ENCODE measurements at regions not wholly inside any gene's neighbourhood (a gene's known extent, or its start where the extent isn't known, plus 50 kb on each side); places are given as distances from the start of the nearest gene placed in this dataset.

DNA sequence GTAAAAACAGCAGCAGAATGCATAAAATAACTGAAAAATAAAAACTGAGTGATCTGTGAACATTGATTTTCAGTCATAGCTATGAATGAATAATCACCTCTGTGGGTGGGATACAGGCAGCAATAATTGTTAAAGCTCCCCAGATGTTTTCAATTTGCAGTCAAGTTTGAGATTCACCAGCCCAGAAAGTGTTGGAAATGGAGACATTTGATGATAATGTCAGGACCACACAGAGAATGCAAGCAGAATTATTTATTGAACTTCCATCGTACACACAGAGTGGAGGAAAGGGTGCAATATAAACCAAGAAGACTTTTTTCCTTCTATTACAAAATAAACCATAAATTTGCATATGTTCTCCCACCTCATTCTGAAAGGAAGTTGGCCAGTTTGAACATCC is 601.7 kb downstream of the ANKRD7 start:
- Histone ChIP-seq H3K9me3 (ENCODE audit: control insufficient read depth in 4 of 4, low read length in 3 of 4) (no peaks in the 10 kb centered on the region), H3K4me3 (ENCODE audit: low read depth in 1 of 3, low read length in 3 of 3) (no peak overlapping the region), H3K27me3 (ENCODE audit: control insufficient read depth in 4 of 4, insufficient read depth in 4 of 4, low read length in 3 of 4) (no peaks in the 10 kb centered on the region), H3K27ac (ENCODE audit: low read depth in 1 of 2, low read length in 2 of 2) (no peak overlapping the region), H3K4me1 (ENCODE audit: control insufficient read depth in 4 of 4, insufficient read depth in 4 of 4, low read length in 3 of 4) (no peaks in the 10 kb centered on the region), H3K36me3 (ENCODE audit: control insufficient read depth in 4 of 4, insufficient read depth in 3 of 4, low read depth in 1 of 4, low read length in 3 of 4) (no peaks in the 10 kb centered on the region), H3K9ac (ENCODE audit: low read depth in 1 of 2, low read length in 2 of 2) (no peak overlapping the region)
- no peak for TF ChIP-seq JUND (IDR thresholded peaks at IDR 0.05)
- TF ChIP-seq, protein P1, sequence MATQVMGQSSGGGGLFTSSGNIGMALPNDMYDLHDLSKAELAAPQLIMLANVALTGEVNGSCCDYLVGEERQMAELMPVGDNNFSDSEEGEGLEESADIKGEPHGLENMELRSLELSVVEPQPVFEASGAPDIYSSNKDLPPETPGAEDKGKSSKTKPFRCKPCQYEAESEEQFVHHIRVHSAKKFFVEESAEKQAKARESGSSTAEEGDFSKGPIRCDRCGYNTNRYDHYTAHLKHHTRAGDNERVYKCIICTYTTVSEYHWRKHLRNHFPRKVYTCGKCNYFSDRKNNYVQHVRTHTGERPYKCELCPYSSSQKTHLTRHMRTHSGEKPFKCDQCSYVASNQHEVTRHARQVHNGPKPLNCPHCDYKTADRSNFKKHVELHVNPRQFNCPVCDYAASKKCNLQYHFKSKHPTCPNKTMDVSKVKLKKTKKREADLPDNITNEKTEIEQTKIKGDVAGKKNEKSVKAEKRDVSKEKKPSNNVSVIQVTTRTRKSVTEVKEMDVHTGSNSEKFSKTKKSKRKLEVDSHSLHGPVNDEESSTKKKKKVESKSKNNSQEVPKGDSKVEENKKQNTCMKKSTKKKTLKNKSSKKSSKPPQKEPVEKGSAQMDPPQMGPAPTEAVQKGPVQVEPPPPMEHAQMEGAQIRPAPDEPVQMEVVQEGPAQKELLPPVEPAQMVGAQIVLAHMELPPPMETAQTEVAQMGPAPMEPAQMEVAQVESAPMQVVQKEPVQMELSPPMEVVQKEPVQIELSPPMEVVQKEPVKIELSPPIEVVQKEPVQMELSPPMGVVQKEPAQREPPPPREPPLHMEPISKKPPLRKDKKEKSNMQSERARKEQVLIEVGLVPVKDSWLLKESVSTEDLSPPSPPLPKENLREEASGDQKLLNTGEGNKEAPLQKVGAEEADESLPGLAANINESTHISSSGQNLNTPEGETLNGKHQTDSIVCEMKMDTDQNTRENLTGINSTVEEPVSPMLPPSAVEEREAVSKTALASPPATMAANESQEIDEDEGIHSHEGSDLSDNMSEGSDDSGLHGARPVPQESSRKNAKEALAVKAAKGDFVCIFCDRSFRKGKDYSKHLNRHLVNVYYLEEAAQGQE (IDR thresholded peaks at IDR 0.05): no peak
- TF ChIP-seq FOXA1 (IDR thresholded peaks at IDR 0.05): no peak
- no peak for TF ChIP-seq YY1 (IDR thresholded peaks at IDR 0.05)
- TF ChIP-seq, protein P2, sequence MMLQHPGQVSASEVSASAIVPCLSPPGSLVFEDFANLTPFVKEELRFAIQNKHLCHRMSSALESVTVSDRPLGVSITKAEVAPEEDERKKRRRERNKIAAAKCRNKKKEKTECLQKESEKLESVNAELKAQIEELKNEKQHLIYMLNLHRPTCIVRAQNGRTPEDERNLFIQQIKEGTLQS (IDR thresholded peaks at IDR 0.05): no peak
- WGBS: 48% methylated on average over 1 of the region's 1 CpG
- no peak for DNase-seq (ENCODE audit: low spot score)

DNA sequence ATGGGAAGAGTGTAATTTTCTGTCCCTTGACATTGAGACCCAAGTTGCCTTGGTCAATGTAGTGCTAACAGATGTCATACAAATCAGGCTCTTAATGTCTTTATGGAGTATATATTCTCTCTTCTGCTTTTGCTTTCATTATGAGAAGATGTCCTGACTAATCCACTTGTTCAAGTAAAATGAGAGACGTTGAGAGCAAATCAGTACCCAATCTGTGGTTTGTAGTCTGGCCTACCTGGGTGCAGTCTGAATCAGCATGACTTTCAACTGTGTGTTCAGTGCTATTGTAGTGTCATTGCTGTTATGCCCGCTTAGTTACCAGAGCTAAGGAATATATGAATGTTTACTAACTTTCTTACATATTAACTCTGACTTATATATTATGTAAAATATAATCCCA is 612.4 kb downstream of the ANKRD7 start:
- Histone ChIP-seq H3K9ac (ENCODE audit: low read depth in 1 of 2, low read length in 2 of 2) (no peak overlapping the region), H3K4me3 (ENCODE audit: low read depth in 1 of 3, low read length in 3 of 3) (no peak overlapping the region), H3K27me3 (ENCODE audit: control insufficient read depth in 4 of 4, insufficient read depth in 4 of 4, low read length in 3 of 4) (no peaks in the 10 kb centered on the region), H3K27ac (ENCODE audit: low read depth in 1 of 2, low read length in 2 of 2) (no peak overlapping the region), H3K9me3 (ENCODE audit: control insufficient read depth in 4 of 4, low read length in 3 of 4) (peaks cover 0 to 3% (median 0%) of the 10 kb centered on the region in 4 donors), H3K4me1 (ENCODE audit: control insufficient read depth in 4 of 4, insufficient read depth in 4 of 4, low read length in 3 of 4) (no peaks in the 10 kb centered on the region), H3K36me3 (ENCODE audit: control insufficient read depth in 4 of 4, insufficient read depth in 3 of 4, low read depth in 1 of 4, low read length in 3 of 4) (no peaks in the 10 kb centered on the region)
- DNase-seq (ENCODE audit: low spot score): no peak
- no peak for TF ChIP-seq HNF4G (IDR thresholded peaks at IDR 0.05)
- TF ChIP-seq YY1 (IDR thresholded peaks at IDR 0.05): no peak
- TF ChIP-seq, protein P2 (IDR thresholded peaks at IDR 0.05): no peak
- no peak for TF ChIP-seq NR2F2 (IDR thresholded peaks at IDR 0.05)
- TF ChIP-seq, protein P1 (IDR thresholded peaks at IDR 0.05): no peak
- no peak for TF ChIP-seq SP1 (IDR thresholded peaks at IDR 0.05)
- TF ChIP-seq EGR1 (IDR thresholded peaks at IDR 0.05; ENCODE audit: low read depth in 2 of 2): no peak
- no peak for TF ChIP-seq RXRA (IDR thresholded peaks at IDR 0.05)
- no peak for TF ChIP-seq GABPA (IDR thresholded peaks at IDR 0.05 in 1 of 2, conservative IDR thresholded peaks at IDR 0.05 in 1 of 2)
- TF ChIP-seq TAF1 (conservative IDR thresholded peaks at IDR 0.05): no peak
- no peak for TF ChIP-seq HNF4A (conservative IDR thresholded peaks at IDR 0.05)
- TF ChIP-seq, protein P3, sequence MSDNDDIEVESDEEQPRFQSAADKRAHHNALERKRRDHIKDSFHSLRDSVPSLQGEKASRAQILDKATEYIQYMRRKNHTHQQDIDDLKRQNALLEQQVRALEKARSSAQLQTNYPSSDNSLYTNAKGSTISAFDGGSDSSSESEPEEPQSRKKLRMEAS (IDR thresholded peaks at IDR 0.05): no peak
- TF ChIP-seq ZBTB33 (IDR thresholded peaks at IDR 0.05): no peak
- no peak for TF ChIP-seq FOXA1 (IDR thresholded peaks at IDR 0.05)
- no peak for TF ChIP-seq FOXA2 (IDR thresholded peaks at IDR 0.05)
- no peak for TF ChIP-seq RAD21 (IDR thresholded peaks at IDR 0.05)
- TF ChIP-seq, protein P4, sequence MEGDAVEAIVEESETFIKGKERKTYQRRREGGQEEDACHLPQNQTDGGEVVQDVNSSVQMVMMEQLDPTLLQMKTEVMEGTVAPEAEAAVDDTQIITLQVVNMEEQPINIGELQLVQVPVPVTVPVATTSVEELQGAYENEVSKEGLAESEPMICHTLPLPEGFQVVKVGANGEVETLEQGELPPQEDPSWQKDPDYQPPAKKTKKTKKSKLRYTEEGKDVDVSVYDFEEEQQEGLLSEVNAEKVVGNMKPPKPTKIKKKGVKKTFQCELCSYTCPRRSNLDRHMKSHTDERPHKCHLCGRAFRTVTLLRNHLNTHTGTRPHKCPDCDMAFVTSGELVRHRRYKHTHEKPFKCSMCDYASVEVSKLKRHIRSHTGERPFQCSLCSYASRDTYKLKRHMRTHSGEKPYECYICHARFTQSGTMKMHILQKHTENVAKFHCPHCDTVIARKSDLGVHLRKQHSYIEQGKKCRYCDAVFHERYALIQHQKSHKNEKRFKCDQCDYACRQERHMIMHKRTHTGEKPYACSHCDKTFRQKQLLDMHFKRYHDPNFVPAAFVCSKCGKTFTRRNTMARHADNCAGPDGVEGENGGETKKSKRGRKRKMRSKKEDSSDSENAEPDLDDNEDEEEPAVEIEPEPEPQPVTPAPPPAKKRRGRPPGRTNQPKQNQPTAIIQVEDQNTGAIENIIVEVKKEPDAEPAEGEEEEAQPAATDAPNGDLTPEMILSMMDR (IDR thresholded peaks at IDR 0.05; ENCODE audit: low read depth, low read length, missing input control): no peak
- TF ChIP-seq JUND (IDR thresholded peaks at IDR 0.05): no peak
- WGBS: 71% methylated on average over 2 of the region's 2 CpGs

Measured in liver (tissue), 8 donors.